Hepatocyte (in vitro differentiated cells): ENCODE measurements at regions not wholly inside any gene's neighbourhood (a gene's known extent, or its start where the extent isn't known, plus 50 kb on each side); places are given as distances from the start of the nearest gene placed in this dataset.

Experiments used
- EZH2 ChIP-seq: fragments of 200-600 bp; sonication (generic); IDR thresholded peaks from 2 replicates; pipeline ENCODE4 v1.6.1; 2016; ENCODE audit warnings: antibody characterized with exemption, mild to moderate bottlenecking, borderline replicate concordance
- EZH2phosphoT487 ChIP-seq: fragments of 200-600 bp; sonication (generic); IDR thresholded peaks from one replicate; pipeline ENCODE4 v1.6.1; 2018; ENCODE audit warnings: antibody characterized with exemption, mild to moderate bottlenecking, low read depth, moderate library complexity; ENCODE audit not compliant: unreplicated experiment, severe bottlenecking
- TF ChIP-seq, protein P1 (sequence below): fragments of 200-600 bp; sonication (generic); IDR thresholded peaks from 2 replicates; pipeline ENCODE4 v1.5.1; 2016; ENCODE audit warnings: antibody characterized with exemption, mild to moderate bottlenecking; ENCODE audit not compliant: poor library complexity

DNA sequence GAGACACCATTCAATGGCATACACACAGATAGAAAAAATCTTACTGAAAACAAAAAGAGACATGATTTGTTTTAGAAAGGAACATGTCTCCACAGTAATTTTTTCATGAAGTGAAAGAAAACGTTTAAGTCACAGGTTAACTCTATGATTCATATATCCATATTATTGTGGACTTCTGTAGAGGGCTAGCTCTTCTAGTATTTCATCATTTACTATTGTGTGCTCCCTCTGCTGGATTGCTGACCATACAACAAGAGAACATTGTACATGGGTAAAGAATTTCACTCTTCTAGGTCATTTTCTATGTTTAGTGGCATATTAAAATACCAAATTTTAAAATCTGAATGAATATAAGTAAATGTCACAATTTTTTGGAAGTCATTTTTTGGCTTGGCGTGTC, 91.8 kb upstream of the POU3F4 start:
- TF ChIP-seq, protein P1, sequence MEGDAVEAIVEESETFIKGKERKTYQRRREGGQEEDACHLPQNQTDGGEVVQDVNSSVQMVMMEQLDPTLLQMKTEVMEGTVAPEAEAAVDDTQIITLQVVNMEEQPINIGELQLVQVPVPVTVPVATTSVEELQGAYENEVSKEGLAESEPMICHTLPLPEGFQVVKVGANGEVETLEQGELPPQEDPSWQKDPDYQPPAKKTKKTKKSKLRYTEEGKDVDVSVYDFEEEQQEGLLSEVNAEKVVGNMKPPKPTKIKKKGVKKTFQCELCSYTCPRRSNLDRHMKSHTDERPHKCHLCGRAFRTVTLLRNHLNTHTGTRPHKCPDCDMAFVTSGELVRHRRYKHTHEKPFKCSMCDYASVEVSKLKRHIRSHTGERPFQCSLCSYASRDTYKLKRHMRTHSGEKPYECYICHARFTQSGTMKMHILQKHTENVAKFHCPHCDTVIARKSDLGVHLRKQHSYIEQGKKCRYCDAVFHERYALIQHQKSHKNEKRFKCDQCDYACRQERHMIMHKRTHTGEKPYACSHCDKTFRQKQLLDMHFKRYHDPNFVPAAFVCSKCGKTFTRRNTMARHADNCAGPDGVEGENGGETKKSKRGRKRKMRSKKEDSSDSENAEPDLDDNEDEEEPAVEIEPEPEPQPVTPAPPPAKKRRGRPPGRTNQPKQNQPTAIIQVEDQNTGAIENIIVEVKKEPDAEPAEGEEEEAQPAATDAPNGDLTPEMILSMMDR: peak; percentile 41
- no peak for TF ChIP-seq EZH2phosphoT487
- TF ChIP-seq EZH2: no peak
